Stimulated activated CD4-positive, alpha-beta T cell treated with anti-CD3 and anti-CD28 coated beads, Interleukin-2, amount 100 ng/mL, for 48 hours (primary cell): ENCODE measurements at regions not wholly inside any gene's neighbourhood (a gene's known extent, or its start where the extent isn't known, plus 50 kb on each side); places are given as distances from the start of the nearest gene placed in this dataset.

Experiments used
- DNase-seq, 2 donors: peaks; one replicate each; pipeline ENCODE4 v3.0.0-alpha.2; 2020

GRCh38 chr11:37695283-37695682 is 1097.2 kb upstream of the RAG2 start:
- DNase-seq = no peak

- DNase-seq = no peak
Observed at GRCh38 chr11:37689951-37690350, 1091.9 kb upstream of the RAG2 start.

GRCh38 chr11:37688456-37688855 is 1090.4 kb upstream of the RAG2 start:
- DNase-seq = no peak

GRCh38 chr11:37687130-37687529 is 1089.1 kb upstream of the RAG2 start:
- no peak for DNase-seq

GRCh38 chr11:37671321-37671720 is 1073.3 kb upstream of the RAG2 start:
- no peak for DNase-seq

- no peak for DNase-seq
Observed at GRCh38 chr11:37666960-37667359, 1068.9 kb upstream of the RAG2 start.

- DNase-seq = no peak
Observed at GRCh38 chr11:37657645-37658044, 1059.6 kb upstream of the RAG2 start.

- no peak for DNase-seq
Observed at GRCh38 chr11:37647767-37648166, 1049.7 kb upstream of the RAG2 start.

- DNase-seq = no peak
Observed at GRCh38 chr11:37643968-37644367, 1045.9 kb upstream of the RAG2 start.

GRCh38 chr11:37642296-37642695 is 1044.3 kb upstream of the RAG2 start:
- no peak for DNase-seq

GRCh38 chr11:37632748-37633147 is 1034.7 kb upstream of the RAG2 start:
- no peak for DNase-seq

GRCh38 chr11:37630866-37631265 is 1032.8 kb upstream of the RAG2 start:
- DNase-seq = no peak

- no peak for DNase-seq
Observed at GRCh38 chr11:37623778-37624177, 1025.7 kb upstream of the RAG2 start.

GRCh38 chr11:37621662-37622061 is 1023.6 kb upstream of the RAG2 start:
- DNase-seq = no peak

GRCh38 chr11:37616291-37616690 is 1018.3 kb upstream of the RAG2 start:
- no peak for DNase-seq

GRCh38 chr11:37613031-37613430 is 1015.0 kb upstream of the RAG2 start:
- no peak for DNase-seq

- no peak for DNase-seq
Observed at GRCh38 chr11:37612146-37612545, 1014.1 kb upstream of the RAG2 start.

GRCh38 chr11:37605229-37605628 is 1007.2 kb upstream of the RAG2 start:
- no peak for DNase-seq

- DNase-seq = no peak
Observed at GRCh38 chr11:37598381-37598780, 1000.3 kb upstream of the RAG2 start.

GRCh38 chr11:37597776-37598175 is 999.7 kb upstream of the RAG2 start:
- DNase-seq = no peak

GRCh38 chr11:37595845-37596244 is 997.8 kb upstream of the RAG2 start:
- DNase-seq = no peak

GRCh38 chr11:37574361-37574760 is 976.3 kb upstream of the RAG2 start:
- DNase-seq = no peak

- no peak for DNase-seq
Observed at GRCh38 chr11:37572491-37573171, 974.6 kb upstream of the RAG2 start.

GRCh38 chr11:37571246-37571645 is 973.2 kb upstream of the RAG2 start:
- DNase-seq = no peak

GRCh38 chr11:37560991-37561390 is 963.0 kb upstream of the RAG2 start:
- no peak for DNase-seq

GRCh38 chr11:37560346-37560745 is 962.3 kb upstream of the RAG2 start:
- DNase-seq = no peak
